Stimulated activated CD4-positive, alpha-beta T cell treated with anti-CD3 and anti-CD28 coated beads, Interleukin-15, amount 100 ng/mL, for 24 hours (primary cell): ENCODE measurements at regions not wholly inside any gene's neighbourhood (a gene's known extent, or its start where the extent isn't known, plus 50 kb on each side); places are given as distances from the start of the nearest gene placed in this dataset.

Experiments used
- DNase-seq: peaks from one replicate; pipeline ENCODE4 v3.0.0-alpha.2; 2020

DNA sequence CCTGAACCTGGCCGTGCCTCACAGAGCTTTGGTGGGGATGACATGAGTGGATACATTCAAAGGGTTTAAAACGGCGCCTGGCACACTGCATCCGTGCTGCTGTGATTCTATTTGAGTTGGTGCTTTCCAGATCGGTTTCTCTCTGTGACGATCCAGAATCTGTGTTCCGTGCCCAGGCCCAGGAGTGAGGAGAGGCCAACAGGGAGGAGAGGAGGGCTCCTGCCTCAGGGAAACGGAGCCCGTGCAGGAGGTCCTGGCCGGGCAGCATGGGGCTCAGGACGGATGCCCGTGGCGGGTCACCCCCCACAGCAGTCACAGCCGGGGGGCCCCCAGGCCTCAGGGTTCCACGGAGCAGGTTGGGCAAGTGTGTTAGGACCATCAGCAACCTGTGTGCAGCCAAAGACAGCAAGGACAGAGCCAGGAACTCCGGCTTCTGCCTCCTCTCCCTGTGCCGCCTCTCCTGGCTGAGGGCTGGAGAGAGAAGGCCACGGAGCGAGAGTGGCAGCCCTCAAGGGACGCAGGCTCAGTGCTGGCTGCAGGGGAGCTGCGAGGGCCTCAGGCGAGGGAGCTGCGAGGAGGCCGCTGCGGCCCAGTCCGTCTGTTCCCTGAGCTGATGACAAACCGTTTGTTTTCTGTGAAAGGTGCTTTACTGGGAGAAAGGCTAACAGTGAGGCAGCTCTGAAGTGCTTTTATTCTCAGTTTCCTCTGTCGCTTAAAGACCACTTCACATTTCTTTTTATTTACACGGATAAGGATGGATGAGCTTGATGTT lies 99.3 kb downstream of the METRNL start:
- no peak for DNase-seq

DNA sequence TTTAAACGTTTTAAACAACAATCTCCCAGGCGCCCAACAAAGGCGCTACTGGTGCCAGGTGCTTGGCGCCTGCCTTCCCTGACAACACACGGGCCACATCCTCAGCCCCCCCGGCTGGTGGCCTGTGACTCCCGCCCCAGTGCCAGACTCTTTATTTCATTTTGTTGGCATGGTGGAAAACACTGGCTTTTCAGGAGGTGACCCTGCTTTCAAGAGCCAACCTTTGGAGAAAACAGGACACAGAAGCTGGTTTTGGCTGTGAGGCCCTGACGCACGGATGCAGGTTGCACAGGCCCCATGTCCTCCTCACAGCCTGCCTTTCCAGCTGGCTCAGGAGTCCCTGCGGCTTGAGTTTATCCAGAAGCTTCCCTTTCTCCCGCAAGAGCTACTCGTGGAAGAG lies 100.0 kb downstream of the METRNL start:
- DNase-seq: no peak

DNA sequence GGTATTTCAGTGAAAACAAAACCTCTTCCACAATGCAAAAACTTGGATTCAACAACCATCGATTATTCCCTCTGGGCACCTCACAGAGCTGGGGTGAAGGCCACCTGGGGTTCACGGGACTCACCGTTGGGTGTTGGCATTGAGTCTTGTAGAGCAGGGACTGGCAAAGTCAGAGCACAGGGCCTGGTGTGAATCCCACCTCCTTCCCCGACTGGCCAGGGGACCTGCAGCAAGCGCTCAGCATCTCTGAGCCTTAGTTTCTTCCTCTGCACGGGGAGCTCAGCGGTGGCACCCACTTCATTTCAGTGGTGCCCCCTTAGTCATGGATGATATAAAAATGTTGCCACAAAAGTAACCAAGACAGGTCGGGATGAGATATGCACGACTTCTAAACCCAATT lies 100.4 kb downstream of the METRNL start:
- DNase-seq: no peak

DNA sequence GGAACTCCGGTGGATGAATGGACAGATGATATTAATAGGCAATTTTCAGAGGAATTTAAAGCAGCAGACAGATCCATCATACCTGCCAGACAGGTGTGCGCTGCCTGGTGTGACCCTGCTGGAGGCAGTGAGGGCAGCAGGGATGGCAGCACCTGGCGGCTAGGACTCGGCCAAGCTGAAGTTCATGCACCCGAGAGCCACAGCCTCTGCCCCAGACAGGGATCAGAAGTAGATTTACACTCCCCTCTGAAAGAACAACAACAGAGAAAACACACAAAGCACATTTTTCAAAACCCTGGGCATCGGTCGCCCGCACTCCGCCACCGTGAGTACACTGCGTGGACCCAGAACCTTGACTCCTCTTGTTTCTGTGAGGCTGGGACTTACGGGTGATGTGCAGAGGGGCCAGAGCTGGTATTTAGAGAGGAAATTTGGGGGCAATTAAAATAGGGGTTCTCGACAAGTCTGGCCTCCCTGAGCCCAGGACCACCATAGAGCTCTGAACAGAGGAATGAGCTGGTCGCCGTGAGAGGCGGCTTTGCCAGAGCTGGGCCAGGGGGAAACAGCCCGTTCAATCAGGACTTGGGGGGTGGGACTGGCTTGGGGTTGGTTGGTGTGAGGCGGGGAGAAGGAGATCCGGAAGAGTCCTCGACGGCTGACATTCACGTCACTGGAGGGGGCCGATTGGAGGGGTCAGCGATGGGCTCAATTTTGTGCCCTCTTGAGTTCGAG lies 101.0 kb downstream of the METRNL start:
- no peak for DNase-seq

DNA sequence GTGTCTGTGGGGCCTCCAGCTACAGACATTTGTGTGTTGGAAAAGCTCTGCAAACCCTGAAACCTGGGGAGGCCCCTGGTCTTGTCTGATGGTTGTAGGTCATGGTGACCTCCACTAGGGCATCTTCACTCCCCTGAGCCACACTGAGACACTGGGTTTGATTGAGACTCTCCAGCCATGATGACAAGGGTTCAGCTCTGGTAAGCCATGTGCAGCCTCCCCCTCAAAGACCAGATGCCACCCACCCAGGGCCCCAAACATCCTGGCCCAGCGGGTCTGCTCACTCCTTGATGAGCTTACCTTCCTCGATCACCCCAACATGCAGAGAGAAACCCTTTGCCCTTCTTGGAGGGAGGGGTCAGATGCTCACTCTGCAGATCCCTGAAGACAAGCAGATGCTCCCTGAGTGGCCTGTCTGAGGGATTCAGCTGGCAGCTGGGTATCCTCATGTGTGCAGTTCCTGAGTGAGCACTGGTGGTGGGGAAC lies 101.6 kb downstream of the METRNL start:
- no peak for DNase-seq

DNA sequence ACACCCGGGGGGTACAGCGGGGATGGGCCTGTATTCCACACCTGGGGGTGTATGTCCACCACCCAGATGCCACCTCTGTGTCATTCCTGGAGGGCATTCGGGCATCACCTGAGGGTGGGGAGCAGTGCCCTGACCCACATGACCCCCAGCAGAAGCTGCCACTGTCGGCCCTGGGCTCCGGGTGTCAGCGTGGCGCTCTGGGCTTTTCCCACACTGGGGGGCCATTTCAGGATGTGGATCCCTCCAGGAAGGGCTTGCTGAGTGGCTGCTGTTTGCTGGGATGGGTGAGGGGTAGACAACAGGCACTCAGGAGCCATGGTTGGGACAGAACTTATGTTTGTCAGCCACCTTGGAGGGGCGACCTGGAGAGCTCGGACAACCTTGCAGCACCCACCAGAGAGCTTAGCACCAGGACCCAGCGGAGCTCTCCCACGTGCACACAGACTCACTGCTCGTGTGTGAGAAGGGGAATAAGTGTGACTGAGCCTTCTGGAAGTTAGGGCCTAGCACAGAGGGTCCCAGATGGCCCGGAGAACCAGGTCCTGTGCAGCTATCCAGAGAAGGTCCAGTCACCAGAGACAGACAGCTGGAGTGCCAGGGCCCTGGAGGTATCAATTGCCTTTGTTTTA lies 102.7 kb downstream of the METRNL start:
- DNase-seq: no peak

DNA sequence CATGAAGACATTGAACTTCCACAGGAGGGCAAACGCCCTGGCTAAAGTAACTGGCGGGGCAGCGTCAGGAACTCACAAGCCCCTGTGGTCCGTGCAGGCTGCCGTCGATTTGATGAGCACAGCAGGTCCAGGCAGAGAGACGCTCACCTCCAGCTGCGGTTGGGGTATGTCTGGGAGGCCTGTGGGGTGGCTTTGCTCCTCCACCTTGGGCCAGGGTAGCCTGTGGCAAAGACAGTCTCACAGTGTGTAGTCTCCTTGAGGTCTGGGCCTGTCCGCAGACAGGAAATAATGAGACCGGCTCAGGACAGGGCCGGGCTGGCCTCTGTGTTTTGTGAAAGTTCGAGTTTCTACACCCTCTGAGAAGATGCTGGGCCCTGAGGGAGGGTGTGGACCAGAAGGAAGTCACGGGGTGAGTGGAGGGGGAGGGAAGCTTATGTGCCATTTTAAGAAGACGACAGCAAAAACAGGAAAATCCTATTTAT lies 103.3 kb downstream of the METRNL start:
- DNase-seq: no peak

DNA sequence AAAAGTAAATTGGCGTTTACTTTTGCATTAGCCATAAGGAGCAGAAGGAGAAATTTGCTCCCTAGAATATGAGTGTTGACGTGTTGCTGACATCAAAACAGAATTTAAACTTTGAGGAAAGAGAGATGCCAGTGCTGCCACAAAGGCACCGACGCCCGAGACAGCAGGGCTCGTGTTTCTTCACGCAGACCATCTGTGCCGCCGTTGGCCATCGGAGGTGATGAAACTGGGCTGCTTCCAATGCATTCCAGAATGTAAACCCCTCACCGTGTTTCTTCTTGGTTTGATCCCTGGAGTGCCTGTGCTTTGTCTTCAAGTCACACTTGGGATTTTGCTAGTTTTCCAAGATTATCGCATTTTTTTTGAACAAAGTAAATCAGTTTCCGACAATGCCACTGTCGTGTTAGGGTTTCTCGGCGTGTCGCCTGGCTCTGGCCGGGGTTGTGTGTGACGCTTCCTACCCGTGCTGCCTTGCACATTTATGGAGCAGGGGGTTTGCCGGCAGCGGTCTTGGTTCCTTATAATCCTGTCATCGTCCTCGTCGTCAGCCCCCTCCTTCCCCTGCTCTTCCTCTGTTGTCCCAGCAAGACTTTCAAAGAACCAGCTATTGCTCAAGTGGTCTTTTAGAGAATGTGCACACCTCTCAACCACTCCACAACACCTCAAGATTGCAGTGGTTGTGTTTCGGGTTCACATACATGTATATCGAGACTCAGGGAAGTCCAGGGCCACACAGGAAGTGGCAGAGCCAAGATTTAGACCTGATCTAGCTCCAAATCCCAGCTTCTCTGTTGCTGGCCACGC lies 103.9 kb downstream of the METRNL start:
- no peak for DNase-seq

DNA sequence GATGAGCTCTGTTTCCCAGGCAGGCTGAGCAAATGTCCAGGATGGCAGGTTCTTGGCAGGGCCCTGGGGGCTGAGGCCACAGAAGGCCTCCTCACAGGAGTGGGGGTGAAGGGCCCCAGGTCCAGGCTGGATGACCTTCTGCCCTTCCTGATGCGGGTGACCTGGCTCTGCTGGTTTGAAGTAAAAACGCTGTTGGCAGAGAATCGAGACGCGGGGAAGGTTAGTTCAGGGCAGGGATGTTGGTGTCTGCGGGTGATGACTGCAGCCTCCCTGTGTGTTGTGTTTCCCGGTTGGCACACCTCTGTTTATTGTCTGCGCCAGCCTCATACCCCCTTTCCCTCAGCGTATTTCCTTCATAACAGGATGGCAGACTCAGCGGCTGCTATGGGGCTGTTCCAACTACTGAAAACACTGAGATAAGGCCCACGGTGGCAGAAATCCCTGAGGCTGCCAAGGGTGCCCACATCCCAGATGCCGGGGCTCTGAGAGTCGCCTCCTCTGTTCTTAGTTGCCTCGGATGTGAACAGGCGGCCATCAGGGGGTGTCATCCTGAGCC lies 104.6 kb downstream of the METRNL start:
- no peak for DNase-seq

DNA sequence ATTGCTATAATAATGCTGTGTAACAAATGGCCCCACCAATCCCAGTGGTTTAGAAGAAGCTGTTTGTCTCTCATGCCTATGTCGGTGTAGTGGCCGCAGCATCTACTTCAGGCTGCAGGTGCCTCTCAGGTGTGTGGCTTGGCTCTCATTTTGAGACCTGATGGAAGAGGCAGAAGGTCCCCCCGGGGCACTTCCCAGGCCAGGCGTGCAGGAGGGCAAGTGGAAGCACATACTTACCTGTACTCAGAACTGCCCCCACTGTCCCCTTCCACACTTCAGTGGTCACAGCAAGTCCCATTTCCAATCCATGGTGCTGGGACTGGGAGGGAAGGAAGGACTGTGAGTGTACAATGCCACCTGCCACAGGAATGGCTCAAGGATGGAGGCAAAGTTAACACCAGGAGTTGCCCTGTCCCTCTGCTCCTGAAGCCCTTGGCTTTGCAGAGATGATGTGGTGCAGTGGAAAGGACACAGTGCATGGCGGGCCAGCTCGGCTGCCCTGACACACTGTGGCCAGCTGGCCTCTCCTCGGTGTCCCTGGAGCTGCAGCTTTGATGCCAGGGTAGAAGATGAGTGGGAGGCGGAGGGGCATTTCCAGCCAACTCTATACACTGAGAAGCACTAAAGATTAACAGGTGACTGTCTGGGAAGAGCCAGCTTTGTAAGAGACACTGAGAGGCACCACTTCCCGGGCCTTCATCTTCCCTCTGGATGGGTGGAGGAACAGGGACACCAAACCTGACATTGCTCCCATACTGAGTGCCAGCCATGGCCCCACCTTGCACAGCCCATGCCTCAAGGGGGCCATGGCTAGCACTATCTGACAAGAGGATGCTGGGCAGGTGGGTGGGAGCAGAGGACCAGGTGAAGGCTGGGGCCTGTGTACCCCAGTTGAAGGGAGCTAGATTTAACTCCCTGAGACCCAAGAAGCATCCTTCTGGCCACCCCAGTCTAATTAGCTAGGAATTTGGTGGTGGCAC lies 105.9 kb downstream of the METRNL start:
- no peak for DNase-seq

DNA sequence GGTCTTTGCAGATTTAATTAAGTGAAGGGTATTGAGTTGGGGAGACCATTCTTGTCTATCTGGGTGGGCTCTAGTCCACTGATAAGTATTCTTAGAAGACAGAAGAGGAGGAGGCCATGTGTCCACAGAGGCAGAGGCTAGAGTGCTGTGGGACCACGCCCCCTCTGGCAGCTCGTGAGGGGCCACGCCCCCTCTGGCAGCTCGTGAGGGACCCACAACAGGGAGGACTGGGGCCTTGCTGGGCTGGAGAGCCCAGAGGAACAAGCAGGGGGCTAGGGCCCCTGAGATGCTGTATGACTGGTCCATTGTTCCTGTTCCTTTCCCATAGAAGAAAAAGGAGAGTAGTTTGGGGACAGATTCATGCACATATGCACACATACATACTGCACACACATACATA lies 106.8 kb downstream of the METRNL start:
- DNase-seq: no peak

DNA sequence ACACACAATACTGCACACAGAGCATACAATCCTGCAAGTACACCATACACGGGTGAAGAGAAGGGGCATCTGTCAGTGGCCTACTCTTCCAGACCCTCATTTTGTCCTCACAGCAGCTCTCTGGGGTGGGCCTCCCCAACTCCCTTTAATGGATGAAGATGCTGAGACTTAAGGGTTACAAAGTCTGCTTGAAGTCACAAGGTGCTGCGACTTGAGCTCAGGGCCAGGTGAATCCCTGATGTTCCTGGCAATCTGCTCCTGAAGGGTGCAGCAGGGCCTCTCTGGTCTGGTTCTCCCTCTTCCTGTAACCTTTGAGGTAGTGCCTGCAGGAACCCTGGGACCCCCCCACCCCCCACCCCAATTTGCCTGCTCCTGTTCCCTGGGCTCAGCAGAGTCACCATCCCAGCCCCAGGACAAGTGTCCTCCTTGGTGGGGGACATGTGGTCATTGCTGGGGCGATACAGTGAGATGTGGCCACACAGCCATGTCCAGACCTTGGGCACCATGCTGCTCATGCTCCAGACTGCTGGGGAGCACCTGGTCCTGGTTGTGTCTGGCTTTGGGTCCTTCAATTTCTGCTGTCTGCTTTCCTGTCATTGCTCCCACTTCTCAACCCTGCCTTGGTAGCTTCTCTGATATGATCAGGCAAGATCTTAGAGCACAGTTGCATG lies 107.5 kb downstream of the METRNL start:
- no peak for DNase-seq

DNA sequence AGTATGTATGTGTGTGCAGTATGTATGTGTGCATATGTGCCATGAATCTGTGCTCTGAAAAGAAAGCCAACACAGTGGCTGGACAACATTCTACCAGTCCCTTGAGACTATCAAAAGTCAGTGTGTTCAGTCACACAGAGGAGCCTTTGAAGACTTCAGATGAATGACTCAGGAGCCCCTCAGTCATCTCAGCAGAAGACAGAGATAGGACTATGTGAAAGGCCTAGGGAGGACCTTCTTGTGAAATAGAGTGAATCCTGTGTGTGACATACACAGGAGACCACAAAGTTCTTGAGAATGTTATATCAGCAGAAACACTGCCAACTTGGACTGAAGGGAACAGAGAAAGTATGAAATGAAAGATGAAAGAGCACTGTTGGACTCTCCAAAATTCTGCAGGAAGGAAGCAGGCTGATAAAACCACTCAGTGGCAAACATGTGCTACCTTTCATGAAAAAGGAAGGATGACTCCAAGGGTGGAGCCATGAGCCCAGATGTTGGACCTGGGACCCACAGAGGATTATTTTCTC lies 108.4 kb downstream of the METRNL start:
- no peak for DNase-seq

DNA sequence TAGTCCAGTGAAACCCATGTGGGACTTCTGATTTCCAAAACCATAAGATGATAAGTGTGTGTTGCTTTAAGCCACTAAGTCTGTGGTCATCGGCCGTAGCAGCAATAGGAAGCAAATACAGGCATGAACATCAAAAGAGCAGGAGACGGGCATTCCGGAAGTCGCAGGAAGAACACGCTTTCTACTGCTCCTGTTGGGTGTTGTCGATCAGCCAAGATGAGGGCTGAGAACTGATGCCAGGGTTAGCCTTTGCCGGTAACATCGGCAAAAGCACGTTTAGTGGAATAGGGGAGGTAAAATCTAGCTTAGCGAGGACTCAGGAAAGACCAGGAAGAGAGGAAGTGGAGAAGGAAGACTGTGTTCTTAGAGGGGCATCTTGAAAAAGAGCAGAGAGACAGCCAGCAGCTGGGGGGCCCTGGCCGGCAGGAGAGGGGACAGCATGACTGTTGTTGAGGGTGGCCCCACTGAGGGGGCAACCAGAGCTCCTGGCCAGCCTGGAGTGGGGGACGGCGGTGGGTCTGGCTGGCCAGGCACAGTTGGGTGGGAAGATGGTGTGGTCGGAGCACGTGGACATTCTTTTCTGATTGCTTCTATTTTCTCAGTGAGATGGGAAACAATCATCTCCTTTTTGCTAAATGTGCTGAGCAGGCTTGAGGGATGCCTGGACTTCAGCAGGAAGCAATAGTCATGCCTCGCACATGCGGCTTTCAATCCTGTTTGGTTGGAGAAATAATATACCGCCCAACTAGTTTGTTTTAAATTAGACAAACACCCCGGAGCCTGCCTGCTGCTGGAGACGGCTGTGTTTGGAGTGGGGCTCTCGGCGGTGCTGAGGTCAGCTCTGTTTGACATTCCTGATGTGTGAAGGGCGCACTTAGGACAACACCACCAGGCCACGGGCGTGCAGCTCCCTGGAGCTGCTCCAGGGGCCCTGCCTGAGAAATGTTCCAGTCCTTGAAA lies 109.9 kb downstream of the METRNL start:
- DNase-seq: no peak

DNA sequence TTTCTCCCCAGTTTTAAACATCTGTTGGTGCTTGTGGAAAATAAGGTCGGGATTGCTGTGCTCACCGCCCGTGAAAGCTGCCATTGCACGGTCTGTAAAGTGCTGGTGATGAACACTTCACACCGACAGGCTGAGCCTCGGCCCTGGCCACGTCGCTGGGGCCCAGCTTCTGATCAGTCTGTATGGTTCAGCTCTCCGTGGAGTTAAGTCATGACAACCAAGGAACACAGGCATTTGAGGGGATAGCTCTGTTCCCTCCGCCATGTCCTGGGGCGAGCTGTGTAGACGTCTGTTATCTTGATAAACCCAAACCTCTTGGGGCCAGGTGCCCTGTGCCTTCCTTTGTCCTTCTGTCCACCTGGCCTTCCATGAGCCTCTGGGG lies 110.6 kb downstream of the METRNL start:
- no peak for DNase-seq

DNA sequence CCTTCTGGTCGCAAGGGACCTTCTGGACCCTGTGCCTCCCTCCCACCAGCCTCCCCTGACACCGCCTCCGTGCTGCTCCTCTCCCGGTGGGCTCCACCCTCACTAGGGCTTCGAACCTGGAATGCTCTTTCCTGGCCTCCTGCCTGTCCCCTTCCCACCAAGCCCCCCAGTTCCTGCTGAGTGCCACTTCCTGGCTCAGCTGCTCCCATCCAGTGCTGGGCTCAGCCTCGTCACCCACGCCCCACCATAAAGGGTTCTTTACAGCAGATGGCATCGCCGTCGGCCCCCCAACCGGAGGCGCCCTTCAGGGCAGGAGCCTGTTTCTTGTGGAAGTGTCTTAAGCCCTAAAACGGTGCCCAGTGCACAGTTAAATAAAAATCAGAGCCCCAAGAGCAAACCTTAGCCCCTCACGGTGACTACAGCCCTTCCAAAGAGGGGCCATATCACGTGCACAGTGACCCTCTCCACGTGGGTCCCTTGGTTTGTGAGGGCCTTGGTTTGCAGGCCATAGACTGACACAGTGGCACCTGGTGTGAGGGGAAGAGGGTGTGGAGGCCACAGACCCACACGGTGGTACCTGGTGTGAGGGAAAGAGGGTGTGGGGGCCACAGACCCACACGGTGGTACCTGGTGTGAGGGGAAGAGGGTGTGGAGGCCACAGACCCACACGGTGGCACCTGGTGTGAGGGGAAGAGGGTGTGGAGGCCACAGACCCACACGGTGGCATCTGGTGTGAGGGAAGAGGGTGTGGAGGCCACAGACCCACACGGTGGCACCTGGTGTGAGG lies 111.4 kb downstream of the METRNL start:
- no peak for DNase-seq

DNA sequence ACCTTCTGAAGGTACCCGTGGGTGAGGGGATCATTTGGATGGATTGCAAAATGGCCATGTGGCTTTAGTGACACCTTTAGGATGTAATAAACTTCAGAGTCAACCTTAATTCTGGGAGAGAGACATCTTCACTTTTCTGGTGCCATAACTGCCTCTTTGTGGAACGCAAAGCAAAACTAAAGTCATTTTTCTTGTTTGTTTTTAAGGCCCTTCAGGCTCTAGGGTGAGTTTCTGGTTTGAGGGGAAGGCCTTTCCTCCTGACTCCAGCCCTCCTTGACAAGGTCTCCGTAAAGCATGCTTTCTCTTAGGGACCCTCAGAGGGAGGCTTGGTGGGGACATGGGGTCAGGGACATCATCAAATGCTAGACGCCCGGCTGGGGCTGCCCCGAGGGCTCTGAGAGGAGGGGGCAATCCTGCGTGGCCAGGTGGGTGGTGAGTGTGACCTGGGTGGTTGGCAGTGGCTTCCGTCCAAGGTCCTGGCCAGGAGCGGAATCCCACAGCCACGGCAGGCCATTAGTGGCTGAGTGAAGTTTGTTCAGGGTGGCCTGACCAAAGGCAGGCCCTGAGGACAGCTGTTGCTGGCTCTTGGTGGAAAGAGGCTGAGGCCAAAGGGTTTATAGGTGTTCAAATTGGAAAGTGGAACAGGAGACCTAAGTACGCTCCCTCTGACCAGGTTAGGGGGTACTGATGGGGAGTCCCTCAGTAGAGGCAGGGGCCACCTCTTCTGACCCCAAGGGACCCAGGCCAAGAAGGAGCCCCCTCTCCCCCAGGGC lies 112.2 kb downstream of the METRNL start:
- DNase-seq: no peak
